Skeletal muscle cell (primary cell): ENCODE measurements at regions not wholly inside any gene's neighbourhood (a gene's known extent, or its start where the extent isn't known, plus 50 kb on each side); places are given as distances from the start of the nearest gene placed in this dataset.
A peak's percentile ranks its signal among the peaks of the same experiment; 100 is the strongest.
"Not testable (repeated sequence)": the region's sequence is repeated elsewhere in the genome, so short reads cannot be mapped to it uniquely, and the experiment has no call there.

ENCODE experiments used
- DNase-seq: peaks from one replicate; pipeline ENCODE4 v3.0.0-alpha.2; 2010; ENCODE audit warnings: low read depth
- H3K4me3 ChIP-seq: 2 replicates; pipeline ENCODE4 v1.5.1; 2011; ENCODE audit warnings: low read depth, mild to moderate bottlenecking, control low read depth, low read length, moderate library complexity

- H3K4me3 ChIP-seq, result no peak overlapping the region
- no peak for DNase-seq
These were observed 236.2 kb downstream of the SETD4 start for GRCh38 chr21:35824136-35824535.

- H3K4me3 ChIP-seq, result no peak overlapping the region
- no peak for DNase-seq
These were observed 241.2 kb downstream of the SETD4 start for GRCh38 chr21:35819134-35819533.

- DNase-seq, result no peak
- H3K4me3 ChIP-seq, result no peak overlapping the region
These were observed 241.7 kb downstream of the SETD4 start for GRCh38 chr21:35818597-35818996.

- DNase-seq, result no peak
- no peak overlapping the region for H3K4me3 ChIP-seq
These were observed 245.3 kb downstream of the SETD4 start for GRCh38 chr21:35814858-35815619.

- H3K4me3 ChIP-seq, result no peak overlapping the region
- no peak for DNase-seq
These were observed 247.6 kb downstream of the SETD4 start for GRCh38 chr21:35812679-35813078.

GRCh38 chr21:35811191-35811806 is 249.0 kb downstream of the SETD4 start:
- no peak overlapping the region for H3K4me3 ChIP-seq
- DNase-seq, result no peak

GRCh38 chr21:35810431-35810970 is 249.8 kb downstream of the SETD4 start:
- no peak for DNase-seq

GRCh38 chr21:35801391-35801790 is 258.9 kb downstream of the SETD4 start:
- no peak for DNase-seq
- H3K4me3 ChIP-seq, result no peak overlapping the region

More at GRCh38 chr21:35810431-35810970, 249.8 kb downstream of the SETD4 start:
- no peak overlapping the region for H3K4me3 ChIP-seq

GRCh38 chr21:35800796-35801385 is 259.4 kb downstream of the SETD4 start:
- not testable (repeated sequence) for H3K4me3 ChIP-seq, DNase-seq

- no peak overlapping the region for H3K4me3 ChIP-seq
- no peak for DNase-seq
These were observed 263.5 kb downstream of the SETD4 start for GRCh38 chr21:35796844-35797243.

- H3K4me3 ChIP-seq, DNase-seq: not testable (repeated sequence)
These were observed 265.8 kb downstream of the SETD4 start for GRCh38 chr21:35794527-35794926.

- DNase-seq, result peak; percentile 17
- no peak overlapping the region for H3K4me3 ChIP-seq
These were observed 267.6 kb downstream of the SETD4 start for GRCh38 chr21:35792569-35793305.

GRCh38 chr21:35791541-35792325 is 268.6 kb downstream of the SETD4 start:
- no peak overlapping the region for H3K4me3 ChIP-seq
- no peak for DNase-seq

- H3K4me3 ChIP-seq, result no peak overlapping the region
- no peak for DNase-seq
These were observed 276.6 kb downstream of the SETD4 start for GRCh38 chr21:35783721-35784120.

GRCh38 chr21:35782667-35783066 is 277.7 kb downstream of the SETD4 start:
- no peak for DNase-seq
- H3K4me3 ChIP-seq, result no peak overlapping the region

- no peak for DNase-seq
- H3K4me3 ChIP-seq, result no peak overlapping the region
These were observed 279.3 kb downstream of the SETD4 start for GRCh38 chr21:35780983-35781382.

- peak; percentile 82 for DNase-seq
- no peak overlapping the region for H3K4me3 ChIP-seq
These were observed 280.4 kb downstream of the SETD4 start for GRCh38 chr21:35779690-35780570.

- DNase-seq, result no peak
- no peak overlapping the region for H3K4me3 ChIP-seq
These were observed 281.2 kb downstream of the SETD4 start for GRCh38 chr21:35779167-35779566.
